CD4-positive, alpha-beta memory T cell (primary cell): ENCODE measurements at regions not wholly inside any gene's neighbourhood (a gene's known extent, or its start where the extent isn't known, plus 50 kb on each side); places are given as distances from the start of the nearest gene placed in this dataset.
"Not testable (repeated sequence)": the region's sequence is repeated elsewhere in the genome, so short reads cannot be mapped to it uniquely, and the experiment has no call there.

Source experiments
- CTCF ChIA-PET: fragments of 350-600 bp; sonication (Branson Sonifier 250); formaldehyde crosslinking; loops from one replicate; lab custom pipeline; 2021; ENCODE audit warnings: inconsistent platforms; ENCODE audit not compliant: partially characterized antibody; lab: Charles Lee
- POLR2A ChIA-PET: fragments of 350-600 bp; sonication (Branson Sonifier 250); formaldehyde crosslinking; loops from one replicate; lab custom pipeline; 2021; ENCODE audit not compliant: partially characterized antibody; lab: Charles Lee
- DNase-seq, 5 donors: peaks; one replicate each; pipeline versions ENCODE4 v3.0.0 to v3.0.0-alpha.2; 2020 to 2022; ENCODE audit warnings: mixed read lengths in 1 of 5
- H3K27ac ChIP-seq: one replicate; pipeline ENCODE4 v1.7.0; 2013; ENCODE audit warnings: low read depth, low read length
- H3K27me3 ChIP-seq: 2 replicates; pipeline ENCODE4 v1.7.0; 2013; ENCODE audit warnings: mild to moderate bottlenecking, low read length, moderate library complexity; ENCODE audit not compliant: insufficient read depth
- H3K36me3 ChIP-seq: 2 replicates; pipeline ENCODE4 v1.7.0; 2013; ENCODE audit warnings: mild to moderate bottlenecking, low read length, moderate library complexity; ENCODE audit not compliant: insufficient read depth
- H3K4me1 ChIP-seq: 2 replicates; pipeline ENCODE4 v1.7.0; 2013; ENCODE audit warnings: mild to moderate bottlenecking, low read length, moderate library complexity; ENCODE audit not compliant: insufficient read depth
- H3K4me3 ChIP-seq, 2 donors: one replicate each; pipeline ENCODE4 v1.7.0; 2013; ENCODE audit warnings: low read length in 2 of 2, mild to moderate bottlenecking in 1 of 2
- H3K9me3 ChIP-seq, 2 donors: one replicate each; pipeline ENCODE4 v1.7.0; 2013; ENCODE audit warnings: low read length in 2 of 2, control low read depth in 1 of 2; ENCODE audit not compliant: control insufficient read depth in 1 of 2
- H3K27ac Mint-ChIP-seq, 7 donors: one replicate each; pipeline ENCODE4 v1.8.0; 2020 to 2021; ENCODE audit warnings: mixed read lengths in 7 of 7, mild to moderate bottlenecking in 6 of 7, inconsistent platforms in 3 of 7, moderate library complexity in 3 of 7
- H3K27me3 Mint-ChIP-seq, 2 donors: one replicate each; pipeline ENCODE4 v1.8.0; 2020 to 2021; ENCODE audit warnings: mixed read lengths in 2 of 2
- H3K36me3 Mint-ChIP-seq, 2 donors: one replicate each; pipeline ENCODE4 v1.8.0; 2020 to 2021; ENCODE audit warnings: mixed read lengths in 2 of 2, inconsistent platforms in 1 of 2, mild to moderate bottlenecking in 1 of 2
- H3K4me1 Mint-ChIP-seq, 4 donors: one replicate each; pipeline ENCODE4 v1.8.0; 2020 to 2021; ENCODE audit warnings: mixed read lengths in 4 of 4, mild to moderate bottlenecking in 1 of 4
- H3K4me3 Mint-ChIP-seq, 8 donors: one replicate each; pipeline ENCODE4 v1.8.0; 2020 to 2021; ENCODE audit warnings: mixed read lengths in 8 of 8, mild to moderate bottlenecking in 7 of 8, moderate library complexity in 6 of 8, inconsistent platforms in 3 of 8
- H3K9me3 Mint-ChIP-seq, 8 donors: one replicate each; pipeline ENCODE4 v1.8.0; 2020 to 2021; ENCODE audit warnings: mixed read lengths in 8 of 8, mild to moderate bottlenecking in 5 of 8, inconsistent platforms in 3 of 8, moderate library complexity in 1 of 8
- intact Hi-C: fragments of 100-400 bp; cut with micrococcal nuclease; formaldehyde crosslinking; loops from one replicate; pipeline ENCODE4 v1.15.1; 2023

DNA sequence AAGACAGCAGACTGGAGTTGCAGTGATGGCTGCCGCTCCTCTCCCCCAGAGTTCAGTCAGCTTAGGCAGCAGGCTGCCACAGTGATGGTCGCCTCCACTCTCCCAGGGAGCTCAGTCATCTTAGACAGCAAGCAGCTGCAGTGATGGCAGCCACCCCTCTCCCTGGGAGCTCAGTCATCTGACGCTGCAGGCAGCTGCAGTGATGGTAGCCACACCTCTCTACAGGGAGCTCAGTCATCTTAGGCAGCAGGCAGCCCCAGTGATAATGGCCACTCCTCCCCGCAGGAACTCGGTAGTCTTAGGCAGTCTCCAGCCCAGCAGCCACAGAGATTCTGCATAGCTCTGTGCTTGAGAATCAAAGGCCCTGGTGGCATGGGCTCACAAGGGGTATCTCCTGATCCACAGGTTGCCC, 582.7 kb downstream of the DTWD2 start:
- Mint-ChIP-seq H3K27me3 (no peaks in the 10 kb centered on the region), H3K9me3 (peaks cover 0 to 23% (median 7%) of the 10 kb centered on the region in 8 donors), H3K36me3 (no peaks in the 10 kb centered on the region), H3K4me3 (no peak overlapping the region), H3K27ac (no peak overlapping the region), H3K4me1 (no peaks in the 10 kb centered on the region)
- Histone ChIP-seq H3K4me3 (no peak overlapping the region), H3K4me1 (no peaks in the 10 kb centered on the region), H3K36me3 (no peaks in the 10 kb centered on the region), H3K9me3 (no peaks in the 10 kb centered on the region), H3K27ac (no peak overlapping the region), H3K27me3 (no peaks in the 10 kb centered on the region)
- intact Hi-C loops, result no loop called here
- ChIA-PET POLR2A (no interaction called here), CTCF (no interaction called here)
- DNase-seq, result no peak

DNA sequence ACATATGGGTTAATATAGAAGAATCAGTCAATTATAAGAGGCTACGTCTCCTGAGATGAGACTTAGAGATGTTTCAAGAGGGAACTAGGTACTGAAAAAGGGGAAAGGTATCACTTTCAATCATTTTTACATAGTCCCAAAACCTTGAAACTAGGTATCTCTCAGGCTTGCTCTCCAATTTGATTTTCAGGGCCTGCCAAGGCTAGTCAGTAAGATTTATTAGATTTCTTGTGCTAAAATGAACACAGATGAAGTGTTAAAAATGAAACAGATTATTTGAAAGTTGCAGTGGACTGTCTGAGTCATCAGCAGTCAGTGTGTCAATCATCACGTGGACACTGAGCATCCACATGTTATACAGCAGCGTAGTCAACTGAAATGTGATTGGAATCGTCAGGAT, 591.1 kb downstream of the DTWD2 start:
- Histone ChIP-seq H3K27ac (no peak overlapping the region), H3K36me3 (no peaks in the 10 kb centered on the region), H3K4me3 (no peak overlapping the region), H3K4me1 (no peaks in the 10 kb centered on the region), H3K9me3 (no peaks in the 10 kb centered on the region), H3K27me3 (no peaks in the 10 kb centered on the region)
- H3K4me3 Mint-ChIP-seq, result no peak overlapping the region
- peaks cover 0 to 13% (median 4%) of the 10 kb centered on the region in 8 donors for H3K9me3 Mint-ChIP-seq
- CTCF ChIA-PET, result no interaction called here
- no peak for DNase-seq
- H3K36me3 Mint-ChIP-seq, result no peaks in the 10 kb centered on the region
- H3K4me1 Mint-ChIP-seq, result no peaks in the 10 kb centered on the region
- H3K27ac Mint-ChIP-seq, result no peak overlapping the region
- intact Hi-C loops, result no loop called here
- H3K27me3 Mint-ChIP-seq, result no peaks in the 10 kb centered on the region
- POLR2A ChIA-PET, result no interaction called here

DNA sequence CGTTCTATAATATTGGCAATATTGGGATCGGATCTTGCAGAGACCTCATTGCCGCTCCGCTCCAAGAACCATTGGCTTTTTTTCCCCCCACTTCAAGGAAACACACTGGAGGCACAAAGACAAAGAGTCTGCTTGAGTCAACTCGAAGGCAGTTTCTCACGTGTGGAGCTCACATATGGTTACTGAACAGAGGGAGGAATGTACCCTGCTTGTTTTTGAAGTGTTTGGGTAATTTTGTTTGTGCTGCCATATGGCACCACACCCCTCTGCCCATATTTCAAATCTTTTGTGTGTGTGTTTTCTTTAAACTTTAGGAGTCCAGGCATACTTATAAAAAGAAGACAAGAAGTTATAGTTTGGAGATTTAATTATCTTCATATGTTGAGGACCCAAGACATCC, 595.9 kb downstream of the DTWD2 start:
- no peak overlapping the region for H3K4me3 Mint-ChIP-seq
- H3K36me3 ChIP-seq, result no peaks in the 10 kb centered on the region

DNA sequence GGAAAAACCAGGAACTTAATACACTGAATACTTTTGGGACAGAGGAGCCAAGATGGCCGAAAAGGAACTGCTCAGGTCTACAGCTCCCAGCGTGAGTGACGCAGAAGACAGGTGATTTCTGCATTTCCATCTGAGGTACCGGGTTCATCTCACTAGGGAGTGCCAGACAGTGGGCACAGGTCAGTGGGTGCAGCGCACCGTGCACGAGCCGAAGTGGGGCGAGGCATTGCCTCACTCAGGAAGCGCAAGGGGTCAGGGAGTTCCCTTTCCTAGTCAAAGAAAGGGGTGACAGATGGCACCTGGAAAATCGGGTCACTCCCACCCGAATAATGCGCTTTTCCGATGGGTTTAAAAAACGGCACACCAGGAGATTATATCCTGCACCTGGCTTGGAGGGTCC, 605.4 kb downstream of the DTWD2 start:
- intact Hi-C loops, H3K27ac ChIP-seq, H3K27me3 Mint-ChIP-seq, H3K4me1 Mint-ChIP-seq, H3K9me3 ChIP-seq, H3K4me1 ChIP-seq, POLR2A ChIA-PET, H3K36me3 ChIP-seq, H3K4me3 Mint-ChIP-seq, CTCF ChIA-PET, H3K4me3 ChIP-seq, DNase-seq, H3K36me3 Mint-ChIP-seq, H3K27ac Mint-ChIP-seq, H3K27me3 ChIP-seq: not testable (repeated sequence)
- H3K9me3 Mint-ChIP-seq, result peaks cover 0 to 23% (median 8%) of the 10 kb centered on the region in 8 donors

More for the DNA sequence above, 595.9 kb downstream of the DTWD2 start:
- POLR2A ChIA-PET, result no interaction called here
- Mint-ChIP-seq H3K36me3 (no peaks in the 10 kb centered on the region), H3K4me1 (no peaks in the 10 kb centered on the region), H3K27me3 (no peaks in the 10 kb centered on the region), H3K9me3 (peaks cover 0 to 10% (median 3%) of the 10 kb centered on the region in 8 donors), H3K27ac (no peak overlapping the region)
- Histone ChIP-seq H3K9me3 (no peaks in the 10 kb centered on the region), H3K4me3 (no peak overlapping the region), H3K27me3 (no peaks in the 10 kb centered on the region), H3K27ac (no peak overlapping the region), H3K4me1 (no peaks in the 10 kb centered on the region)
- CTCF ChIA-PET, result no interaction called here
- no peak for DNase-seq
- intact Hi-C loops, result no loop called here

DNA sequence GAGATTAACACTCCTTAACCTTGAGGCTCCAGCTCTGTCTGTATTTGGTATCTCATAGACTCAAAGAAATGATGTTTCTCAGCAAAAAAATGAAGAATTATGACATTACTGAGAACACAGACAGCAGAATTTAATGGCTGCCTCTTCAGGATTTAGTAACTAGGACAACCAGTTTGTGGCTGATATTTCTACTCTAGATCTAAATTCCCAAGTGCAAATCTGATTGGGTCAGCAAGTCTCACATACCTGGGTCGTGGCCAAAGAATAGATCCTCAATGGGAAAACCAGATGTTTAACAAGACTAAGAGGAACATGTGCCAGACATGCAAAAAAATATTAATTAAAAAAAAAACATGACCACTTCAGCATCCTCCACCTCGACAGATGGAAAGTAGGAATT, 608.9 kb downstream of the DTWD2 start:
- Mint-ChIP-seq H3K9me3 (peaks cover 0 to 18% (median 7%) of the 10 kb centered on the region in 8 donors), H3K36me3 (no peaks in the 10 kb centered on the region), H3K27ac (no peak overlapping the region), H3K4me1 (no peaks in the 10 kb centered on the region), H3K4me3 (no peak overlapping the region), H3K27me3 (no peaks in the 10 kb centered on the region)
- intact Hi-C loops, result no loop called here
- H3K27ac ChIP-seq, result no peak overlapping the region
- H3K4me3 ChIP-seq, result no peak overlapping the region
- no peaks in the 10 kb centered on the region for H3K36me3 ChIP-seq
- CTCF ChIA-PET, result no interaction called here
- no peaks in the 10 kb centered on the region for H3K4me1 ChIP-seq
- no peaks in the 10 kb centered on the region for H3K27me3 ChIP-seq
- POLR2A ChIA-PET, result no interaction called here
- no peaks in the 10 kb centered on the region for H3K9me3 ChIP-seq
- no peak for DNase-seq

DNA sequence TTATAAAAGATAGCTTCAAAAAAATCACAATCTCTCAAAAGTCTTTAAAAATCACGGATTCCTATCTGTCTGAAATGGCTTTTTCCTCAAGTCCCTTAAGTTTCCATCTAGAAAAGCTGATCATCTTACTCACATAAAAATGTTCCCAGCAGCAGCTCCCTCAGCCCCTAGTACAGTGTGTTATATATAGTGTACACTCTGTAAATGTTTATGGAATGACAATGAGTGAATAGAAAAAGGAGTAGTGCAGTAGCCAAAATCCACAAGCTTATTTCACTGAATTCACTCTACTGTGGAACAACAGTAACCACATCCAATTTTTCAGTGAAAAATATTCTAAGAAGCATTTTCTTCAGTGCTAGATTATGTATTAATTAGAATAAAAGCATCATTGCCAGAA, 609.4 kb downstream of the DTWD2 start:
- Mint-ChIP-seq H3K4me3 (no peak overlapping the region), H3K27ac (no peak overlapping the region), H3K36me3 (no peaks in the 10 kb centered on the region), H3K4me1 (no peaks in the 10 kb centered on the region), H3K27me3 (no peaks in the 10 kb centered on the region), H3K9me3 (peaks cover 0 to 14% (median 6%) of the 10 kb centered on the region in 8 donors)
- intact Hi-C loops, result no loop called here
- ChIA-PET POLR2A (no interaction called here), CTCF (no interaction called here)
- H3K4me1 ChIP-seq, result no peaks in the 10 kb centered on the region
- H3K9me3 ChIP-seq, result no peaks in the 10 kb centered on the region
- H3K36me3 ChIP-seq, result no peaks in the 10 kb centered on the region
- DNase-seq, result no peak
- no peak overlapping the region for H3K4me3 ChIP-seq
- H3K27me3 ChIP-seq, result no peaks in the 10 kb centered on the region
- H3K27ac ChIP-seq, result no peak overlapping the region

DNA sequence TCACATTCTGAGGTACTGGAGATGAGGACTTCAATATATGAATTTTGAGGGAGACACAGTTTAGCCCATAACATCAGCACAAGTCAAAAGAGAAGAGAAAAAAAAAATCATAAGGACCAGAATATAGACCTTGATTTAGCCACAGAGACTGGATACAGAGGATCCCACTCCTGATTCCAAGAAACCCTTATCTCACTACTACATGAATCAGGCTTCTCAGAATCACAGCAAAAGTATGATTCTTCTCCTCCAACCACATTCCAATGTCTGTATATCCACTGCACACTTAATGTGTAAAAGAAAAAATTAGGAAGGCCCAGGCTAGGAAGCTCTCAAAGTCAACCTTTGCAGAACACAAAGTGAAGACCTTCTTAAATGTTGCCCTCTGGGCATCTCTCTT, 610.9 kb downstream of the DTWD2 start:
- intact Hi-C loops, result no loop called here
- H3K27ac Mint-ChIP-seq, result no peak overlapping the region
- no peaks in the 10 kb centered on the region for H3K4me1 ChIP-seq
- H3K36me3 ChIP-seq, result no peaks in the 10 kb centered on the region
- POLR2A ChIA-PET, result no interaction called here
- H3K27me3 Mint-ChIP-seq, result no peaks in the 10 kb centered on the region
- CTCF ChIA-PET, result no interaction called here
- H3K4me3 Mint-ChIP-seq, result no peak overlapping the region
- H3K27me3 ChIP-seq, result no peaks in the 10 kb centered on the region
- H3K36me3 Mint-ChIP-seq, result no peaks in the 10 kb centered on the region
- no peaks in the 10 kb centered on the region for H3K9me3 ChIP-seq
- DNase-seq, result no peak
- H3K9me3 Mint-ChIP-seq, result peaks cover 0 to 12% (median 6%) of the 10 kb centered on the region in 8 donors
- H3K27ac ChIP-seq, result no peak overlapping the region
- no peaks in the 10 kb centered on the region for H3K4me1 Mint-ChIP-seq
- H3K4me3 ChIP-seq, result no peak overlapping the region
